BJ (cell line): ENCODE measurements at regions not wholly inside any gene's neighbourhood (a gene's known extent, or its start where the extent isn't known, plus 50 kb on each side); places are given as distances from the start of the nearest gene placed in this dataset.
"Not testable (repeated sequence)": the region's sequence is repeated elsewhere in the genome, so short reads cannot be mapped to it uniquely, and the experiment has no call there.

Experiments
- CTCF ChIA-PET: fragments of 350-600 bp; formaldehyde crosslinking; extraction: SDS; loops from one replicate; lab custom pipeline; 2021; ENCODE audit warnings: antibody characterized with exemption, inconsistent platforms; lab: Yijun Ruan, JAX
- POLR2A ChIA-PET: fragments of 300-600 bp; sonication (Branson Sonifier 250); formaldehyde crosslinking; extraction: SDS; loops from one replicate; lab custom pipeline; 2021; ENCODE audit warnings: antibody characterized with exemption; lab: Charles Lee
- DNase-seq: peaks from one replicate; pipeline ENCODE4 v3.0.0-alpha.2; 2011; ENCODE audit warnings: low read depth
- H3K27me3 ChIP-seq: 2 replicates; pipeline ENCODE4 v1.6.0; 2011; ENCODE audit warnings: low read length; ENCODE audit not compliant: control insufficient read depth, insufficient read depth
- H3K36me3 ChIP-seq: 2 replicates; pipeline ENCODE4 v1.5.1; 2011; ENCODE audit warnings: low read length; ENCODE audit not compliant: control insufficient read depth, insufficient read depth
- H3K4me3 ChIP-seq: 2 replicates; pipeline ENCODE4 v1.5.1; 2011; ENCODE audit warnings: low read depth, mild to moderate bottlenecking, control low read depth, low read length
- CTCF ChIP-seq: IDR thresholded peaks from 2 replicates; pipeline ENCODE4 v1.5.1; 2011; ENCODE audit warnings: low read depth, mild to moderate bottlenecking, control low read depth, inconsistent platforms, low read length, moderate library complexity; ENCODE audit not compliant: insufficient read depth

DNA sequence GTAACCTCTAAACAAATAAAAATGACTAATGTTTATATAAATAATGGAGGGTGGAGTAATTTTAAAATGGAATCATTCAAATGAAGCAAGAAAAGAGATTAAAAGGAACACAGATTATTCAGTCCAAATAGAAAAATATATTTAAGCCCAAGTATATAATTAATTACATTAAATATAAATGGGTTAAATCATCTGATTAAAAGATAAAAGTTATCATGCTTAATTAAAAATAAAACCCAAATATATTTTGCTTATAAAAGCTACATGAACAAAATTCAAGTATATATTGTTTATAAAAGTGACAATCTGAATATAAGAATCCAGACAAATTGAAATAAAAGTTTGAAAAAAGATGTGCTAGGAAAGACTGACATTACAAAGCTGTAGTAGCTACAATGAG lies 63.9 kb upstream of the ACTRT2 start:
- no peaks in the 10 kb centered on the region for H3K27me3 ChIP-seq
- TF ChIP-seq CTCF: no peak
- no peak for DNase-seq
- CTCF ChIA-PET: no interaction called here
- H3K4me3 ChIP-seq: no peak overlapping the region
- no peaks in the 10 kb centered on the region; the same call in 1 of the 2 replicates for H3K36me3 ChIP-seq
- POLR2A ChIA-PET: no interaction called here

GRCh38 chr1:2959881-2960280 lies 61.4 kb upstream of the ACTRT2 start:
- POLR2A ChIA-PET, H3K4me3 ChIP-seq: not testable (repeated sequence)

GRCh38 chr1:2961081-2961480 lies 60.2 kb upstream of the ACTRT2 start:
- H3K36me3 ChIP-seq: no peaks in the 10 kb centered on the region; the same call in 1 of the 2 replicates
- POLR2A ChIA-PET: no interaction called here
- H3K27me3 ChIP-seq: no peaks in the 10 kb centered on the region
- no peak for TF ChIP-seq CTCF
- CTCF ChIA-PET: no interaction called here
- no peak overlapping the region for H3K4me3 ChIP-seq
- DNase-seq: no peak

More at GRCh38 chr1:2959881-2960280, 61.4 kb upstream of the ACTRT2 start:
- DNase-seq, H3K27me3 ChIP-seq, CTCF ChIA-PET, H3K36me3 ChIP-seq: not testable (repeated sequence)

GRCh38 chr1:2961661-2962060 lies 59.6 kb upstream of the ACTRT2 start:
- Histone ChIP-seq H3K36me3 (no peaks in the 10 kb centered on the region; the same call in 1 of the 2 replicates), H3K27me3 (no peaks in the 10 kb centered on the region), H3K4me3 (no peak overlapping the region)
- TF ChIP-seq CTCF: no peak
- POLR2A ChIA-PET: no interaction called here
- DNase-seq: no peak
- CTCF ChIA-PET: no interaction called here

- H3K4me3 ChIP-seq: no peak overlapping the region
- ChIA-PET POLR2A (no interaction called here), CTCF (no interaction called here)
- no peaks in the 10 kb centered on the region for H3K27me3 ChIP-seq
- TF ChIP-seq CTCF: no peak
- DNase-seq: no peak
- H3K36me3 ChIP-seq: no peaks in the 10 kb centered on the region; the same call in 1 of the 2 replicates
Observed at GRCh38 chr1:2962061-2962460, 59.2 kb upstream of the ACTRT2 start.

- H3K36me3 ChIP-seq: no peaks in the 10 kb centered on the region; the same call in 1 of the 2 replicates
- no peaks in the 10 kb centered on the region for H3K27me3 ChIP-seq
- TF ChIP-seq CTCF: no peak
- H3K4me3 ChIP-seq: no peak overlapping the region
- ChIA-PET POLR2A (no interaction called here), CTCF (no interaction called here)
- DNase-seq: no peak
Observed at GRCh38 chr1:2962541-2962940, 58.7 kb upstream of the ACTRT2 start.
